Fibroblast of mammary gland (primary cell): ENCODE measurements at regions not wholly inside any gene's neighbourhood (a gene's known extent, or its start where the extent isn't known, plus 50 kb on each side); places are given as distances from the start of the nearest gene placed in this dataset.

ENCODE experiments used
- DNase-seq: peaks from one replicate; pipeline ENCODE4 v3.0.0-alpha.2; 2010; ENCODE audit warnings: low read depth
- H3K4me3 ChIP-seq: 2 replicates; pipeline ENCODE4 v1.5.1; 2011; ENCODE audit warnings: low read depth, mild to moderate bottlenecking, low read length, moderate library complexity; ENCODE audit not compliant: control insufficient read depth
- CTCF ChIP-seq: conservative IDR thresholded peaks from 2 replicates; pipeline ENCODE4 v1.5.1; 2011; ENCODE audit warnings: low read depth, low read length, inconsistent platforms; ENCODE audit not compliant: control insufficient read depth, insufficient read depth

GRCh38 chr9:114733816-114734215 is 51.8 kb upstream of the TEX48 start:
- no peak for TF ChIP-seq CTCF
- peak; percentile 58 for DNase-seq
- H3K4me3 ChIP-seq: no peak overlapping the region

- no peak for TF ChIP-seq CTCF
- no peak overlapping the region for H3K4me3 ChIP-seq
- DNase-seq: peak; percentile 54
These were observed 50.8 kb upstream of the TEX48 start for GRCh38 chr9:114732823-114733222.
